ENCODE measurements at regions not wholly inside any gene's neighbourhood (a gene's known extent, or its start where the extent isn't known, plus 50 kb on each side); places are given as distances from the start of the nearest gene placed in this dataset.

DNA sequence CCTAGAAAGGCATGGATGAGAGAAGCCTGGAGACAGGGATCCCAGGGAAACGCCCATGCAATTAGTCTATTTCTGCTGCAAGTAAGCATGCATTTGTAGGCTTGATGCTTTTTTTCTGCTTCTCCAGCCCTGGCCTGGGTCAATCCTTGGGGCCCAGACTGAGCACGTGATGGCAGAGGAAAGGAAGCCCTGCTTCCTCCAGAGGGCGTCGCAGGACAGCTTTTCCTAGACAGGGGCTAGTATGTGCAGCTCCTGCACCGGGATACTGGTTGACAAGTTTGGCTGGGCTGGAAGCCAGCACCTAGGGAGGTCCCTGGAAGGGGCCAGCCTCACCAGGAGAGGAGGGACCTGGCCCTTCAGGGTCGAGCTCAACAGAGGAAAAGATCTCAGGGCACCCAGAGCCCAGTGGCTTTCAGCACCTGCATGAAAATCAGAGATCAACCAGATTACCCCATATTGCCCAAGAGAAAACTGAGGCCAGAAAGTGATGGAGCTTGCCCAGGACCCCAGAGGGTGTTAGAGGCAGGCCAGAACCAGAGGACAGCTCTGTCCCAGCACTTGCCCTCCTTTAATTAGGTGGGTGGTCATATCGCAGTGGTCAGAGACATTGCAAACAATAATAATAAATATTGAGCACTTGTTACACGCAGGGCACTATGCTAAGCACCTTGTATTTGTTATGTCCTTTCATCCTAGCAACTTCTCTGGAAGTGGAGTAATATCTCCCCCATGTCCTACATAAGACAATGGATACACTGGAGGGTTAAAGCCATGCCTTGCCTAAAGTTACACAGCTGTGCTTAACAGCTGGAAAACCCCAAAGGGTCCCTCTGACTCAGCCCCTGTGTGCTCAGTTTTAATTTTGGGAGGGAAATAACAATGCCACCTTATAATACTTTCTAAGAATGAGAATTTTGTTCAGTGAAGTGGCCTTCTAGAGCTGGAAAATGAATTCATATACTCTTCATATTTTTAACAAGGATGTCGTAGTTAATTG, 67.1 kb downstream of the KLF4 start:
- Mint-ChIP-seq H3K9me3 (no peaks in the 10 kb centered on the region), H3K4me1 (ENCODE audit: low read depth) (no peaks in the 10 kb centered on the region), H3K4me3 (no peak overlapping the region), H3K27ac (no peak overlapping the region), H3K27me3 (ENCODE audit: insufficient read depth) (peaks cover 5% of the 10 kb centered on the region), H3K36me3 (ENCODE audit: low read depth) (no peaks in the 10 kb centered on the region)
- TF ChIP-seq, protein P1, sequence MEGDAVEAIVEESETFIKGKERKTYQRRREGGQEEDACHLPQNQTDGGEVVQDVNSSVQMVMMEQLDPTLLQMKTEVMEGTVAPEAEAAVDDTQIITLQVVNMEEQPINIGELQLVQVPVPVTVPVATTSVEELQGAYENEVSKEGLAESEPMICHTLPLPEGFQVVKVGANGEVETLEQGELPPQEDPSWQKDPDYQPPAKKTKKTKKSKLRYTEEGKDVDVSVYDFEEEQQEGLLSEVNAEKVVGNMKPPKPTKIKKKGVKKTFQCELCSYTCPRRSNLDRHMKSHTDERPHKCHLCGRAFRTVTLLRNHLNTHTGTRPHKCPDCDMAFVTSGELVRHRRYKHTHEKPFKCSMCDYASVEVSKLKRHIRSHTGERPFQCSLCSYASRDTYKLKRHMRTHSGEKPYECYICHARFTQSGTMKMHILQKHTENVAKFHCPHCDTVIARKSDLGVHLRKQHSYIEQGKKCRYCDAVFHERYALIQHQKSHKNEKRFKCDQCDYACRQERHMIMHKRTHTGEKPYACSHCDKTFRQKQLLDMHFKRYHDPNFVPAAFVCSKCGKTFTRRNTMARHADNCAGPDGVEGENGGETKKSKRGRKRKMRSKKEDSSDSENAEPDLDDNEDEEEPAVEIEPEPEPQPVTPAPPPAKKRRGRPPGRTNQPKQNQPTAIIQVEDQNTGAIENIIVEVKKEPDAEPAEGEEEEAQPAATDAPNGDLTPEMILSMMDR (IDR thresholded peaks at IDR 0.05): peak; percentile 73
- peak; percentile 49 for DNase-seq

DNA sequence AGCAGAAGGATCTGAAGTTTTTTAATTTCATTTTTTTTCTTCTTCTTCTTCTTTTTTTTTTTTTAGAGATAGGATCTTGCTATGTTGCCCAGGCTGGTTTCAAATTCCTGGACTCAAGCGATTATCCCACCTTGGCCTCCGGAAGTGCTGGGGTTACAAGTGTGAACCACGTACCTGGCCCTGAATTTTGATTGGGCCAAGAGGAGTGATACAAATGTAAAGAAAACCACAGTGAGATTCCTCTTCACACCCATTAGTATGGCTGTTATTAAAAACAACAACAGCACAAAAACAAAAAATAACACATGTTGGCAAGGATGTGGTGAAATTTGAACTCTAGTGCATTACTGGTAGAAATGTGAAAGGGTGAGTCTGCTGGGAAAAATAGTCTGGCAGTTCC, 79.1 kb downstream of the KLF4 start:
- Mint-ChIP-seq H3K27me3 (ENCODE audit: insufficient read depth) (peaks cover 11% of the 10 kb centered on the region), H3K4me1 (ENCODE audit: low read depth) (no peaks in the 10 kb centered on the region), H3K9me3 (no peaks in the 10 kb centered on the region), H3K27ac (no peak overlapping the region), H3K36me3 (ENCODE audit: low read depth) (no peaks in the 10 kb centered on the region), H3K4me3 (no peak overlapping the region)
- DNase-seq: no peak
- TF ChIP-seq, protein P1 (IDR thresholded peaks at IDR 0.05): no peak

DNA sequence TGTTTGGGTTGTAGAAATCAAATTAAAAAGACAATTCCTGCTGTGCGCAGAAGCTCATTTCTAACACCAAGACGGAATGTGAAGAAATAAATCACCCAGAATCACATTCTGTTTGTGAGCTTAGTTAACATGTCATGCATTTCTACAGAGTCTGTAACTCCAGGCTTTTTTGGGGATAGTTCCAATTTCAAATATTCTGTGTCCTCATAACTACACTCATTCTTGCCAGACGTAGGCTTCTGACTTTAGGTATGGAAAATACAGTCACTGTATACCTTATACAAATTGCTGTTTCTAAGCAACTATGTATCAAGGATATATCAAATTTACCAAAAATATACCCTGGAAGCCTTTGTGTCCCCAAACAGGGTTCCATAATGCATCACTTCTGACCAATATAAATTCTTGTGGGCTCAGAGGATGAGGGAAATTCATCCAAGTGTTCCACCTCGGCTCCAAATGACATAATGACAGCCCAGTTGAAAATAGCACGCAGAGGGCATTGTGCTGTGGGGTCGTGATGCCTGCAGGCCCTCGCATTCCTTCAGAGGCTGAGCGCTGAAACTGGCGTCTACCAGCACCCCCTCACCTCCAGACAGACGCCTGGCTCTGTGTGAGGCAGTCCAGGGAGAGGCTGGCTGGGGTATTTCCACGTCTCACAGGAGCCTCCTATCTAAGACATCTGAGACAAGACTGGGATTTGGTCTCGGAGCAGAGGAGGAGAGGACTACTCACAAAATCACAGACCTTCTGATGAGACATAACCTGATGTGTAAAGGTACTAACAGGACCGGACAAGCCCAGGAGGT, 79.8 kb downstream of the KLF4 start:
- TF ChIP-seq, protein P1 (IDR thresholded peaks at IDR 0.05): no peak
- Mint-ChIP-seq H3K27me3 (ENCODE audit: insufficient read depth) (peaks cover 11% of the 10 kb centered on the region), H3K4me1 (ENCODE audit: low read depth) (no peaks in the 10 kb centered on the region), H3K27ac (no peak overlapping the region), H3K9me3 (no peaks in the 10 kb centered on the region), H3K36me3 (ENCODE audit: low read depth) (no peaks in the 10 kb centered on the region), H3K4me3 (no peak overlapping the region)
- no peak for DNase-seq

DNA sequence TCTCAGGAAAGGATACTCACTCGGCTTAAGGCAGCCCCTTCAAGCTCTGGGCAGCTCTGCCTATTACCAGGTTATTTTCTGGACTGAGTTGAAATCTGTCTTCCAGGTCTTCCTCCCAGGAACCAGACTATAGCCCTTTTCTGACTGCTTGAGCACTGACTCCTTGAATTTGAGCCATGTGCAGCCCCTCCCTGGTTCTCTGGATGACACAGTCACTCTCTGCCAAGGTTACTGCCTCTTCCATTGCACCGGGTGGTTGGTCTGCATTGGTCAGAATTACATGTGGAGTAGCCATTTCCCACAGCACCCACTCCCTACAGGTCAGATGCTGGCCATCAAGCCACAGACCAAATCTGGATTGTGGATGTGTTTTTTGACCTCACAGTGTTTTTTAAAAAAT, 81.9 kb downstream of the KLF4 start:
- Mint-ChIP-seq H3K27ac (no peak overlapping the region), H3K36me3 (ENCODE audit: low read depth) (no peaks in the 10 kb centered on the region), H3K4me3 (no peak overlapping the region), H3K27me3 (ENCODE audit: insufficient read depth) (peaks cover 3% of the 10 kb centered on the region), H3K4me1 (ENCODE audit: low read depth) (no peaks in the 10 kb centered on the region), H3K9me3 (no peaks in the 10 kb centered on the region)
- TF ChIP-seq, protein P1 (IDR thresholded peaks at IDR 0.05): no peak
- DNase-seq: no peak

DNA sequence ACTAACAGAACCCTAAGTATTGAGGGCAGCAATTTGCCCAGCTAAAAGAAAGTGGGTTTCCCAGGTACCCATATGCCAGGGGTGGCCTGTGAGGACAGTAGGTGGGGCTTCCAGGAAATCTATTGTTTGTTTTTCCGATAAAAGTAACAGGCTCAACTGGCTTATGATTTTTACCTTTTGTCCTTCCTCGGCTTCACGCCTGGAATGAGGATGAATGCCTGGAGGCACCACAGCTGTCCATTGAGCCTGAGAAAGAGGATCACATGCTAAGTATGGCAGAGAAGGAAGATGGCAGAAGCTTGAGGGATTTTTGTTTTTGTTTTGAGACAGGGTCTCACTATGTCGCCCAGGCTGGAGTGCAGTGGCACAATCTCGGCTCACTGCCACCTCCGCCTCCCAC, 84.1 kb downstream of the KLF4 start:
- H3K27ac Mint-ChIP-seq: no peak overlapping the region

More for the DNA sequence above, 84.1 kb downstream of the KLF4 start:
- no peaks in the 10 kb centered on the region for H3K36me3 Mint-ChIP-seq (ENCODE audit: low read depth)
- H3K9me3 Mint-ChIP-seq: no peaks in the 10 kb centered on the region
- no peak for DNase-seq
- TF ChIP-seq, protein P1 (IDR thresholded peaks at IDR 0.05): no peak
- H3K4me1 Mint-ChIP-seq (ENCODE audit: low read depth): no peaks in the 10 kb centered on the region
- H3K27me3 Mint-ChIP-seq (ENCODE audit: insufficient read depth): peaks cover 5% of the 10 kb centered on the region
- H3K4me3 Mint-ChIP-seq: no peak overlapping the region

Measured in HFFc6 (cell line).